Liver (tissue), 3 donors: ENCODE measurements at regions not wholly inside any gene's neighbourhood (a gene's known extent, or its start where the extent isn't known, plus 50 kb on each side); places are given as distances from the start of the nearest gene placed in this dataset.

Experiments
- EGR1 ChIP-seq, 2 donors: IDR thresholded peaks; 2 replicates each; pipeline ENCODE4 v1.6.1; 2016 to 2018; ENCODE audit warnings: antibody characterized with exemption in 2 of 2, low read depth in 2 of 2
- FOXA1 ChIP-seq: IDR thresholded peaks from 2 replicates; pipeline ENCODE4 v1.6.1; 2016; ENCODE audit warnings: antibody characterized with exemption
- FOXA2 ChIP-seq: IDR thresholded peaks from 2 replicates; pipeline ENCODE4 v1.6.1; 2016; ENCODE audit warnings: antibody characterized with exemption
- GABPA ChIP-seq, 2 donors: IDR thresholded peaks in 1 of 2; conservative IDR thresholded peaks in 1 of 2; 2 replicates each; pipeline ENCODE4 v1.6.1; 2016; ENCODE audit warnings: antibody characterized with exemption in 2 of 2, mild to moderate bottlenecking in 1 of 2, moderate library complexity in 1 of 2
- JUND ChIP-seq, 2 donors: IDR thresholded peaks; 2 replicates each; pipeline ENCODE4 v1.6.1; 2016; ENCODE audit warnings: antibody characterized with exemption in 2 of 2
- MAX ChIP-seq: IDR thresholded peaks from 2 replicates; pipeline ENCODE4 v1.6.1; 2016; ENCODE audit warnings: antibody characterized with exemption
- RAD21 ChIP-seq, 2 donors: IDR thresholded peaks; 2 replicates each; pipeline ENCODE4 v1.6.1; 2016; ENCODE audit warnings: antibody characterized with exemption in 2 of 2, mild to moderate bottlenecking in 2 of 2
- REST ChIP-seq: IDR thresholded peaks from 2 replicates; pipeline ENCODE4 v1.6.1; 2016; ENCODE audit warnings: antibody characterized with exemption, mild to moderate bottlenecking
- TAF1 ChIP-seq: conservative IDR thresholded peaks from 2 replicates; pipeline ENCODE4 v1.6.1; 2016; ENCODE audit warnings: antibody characterized with exemption, mild to moderate bottlenecking
- YY1 ChIP-seq: IDR thresholded peaks from 2 replicates; pipeline ENCODE4 v1.6.1; 2016; ENCODE audit warnings: antibody characterized with exemption, mild to moderate bottlenecking
- TF ChIP-seq, protein P1 (sequence below): fragments of 150-350 bp; IDR thresholded peaks from 2 replicates; pipeline ENCODE4 v1.5.1; 2017; ENCODE audit warnings: improper control_type of control experiment, low read depth, low read length; ENCODE audit not compliant: missing input control
- TF ChIP-seq, protein P2 (sequence below): IDR thresholded peaks from 2 replicates; pipeline ENCODE4 v1.6.1; 2016; ENCODE audit warnings: antibody characterized with exemption
- TF ChIP-seq, protein P3 (sequence below): IDR thresholded peaks from 2 replicates; pipeline ENCODE4 v1.6.1; 2016; ENCODE audit warnings: antibody characterized with exemption
- donor health status: healthy.
- donor health status: healthy.

GRCh38 chr17:27370776-27371175 lies 76.9 kb downstream of the WSB1 start:
- TF ChIP-seq EGR1 (IDR thresholded peaks at IDR 0.05; ENCODE audit: low read depth in 2 of 2), result no peak
- TF ChIP-seq, protein P1, sequence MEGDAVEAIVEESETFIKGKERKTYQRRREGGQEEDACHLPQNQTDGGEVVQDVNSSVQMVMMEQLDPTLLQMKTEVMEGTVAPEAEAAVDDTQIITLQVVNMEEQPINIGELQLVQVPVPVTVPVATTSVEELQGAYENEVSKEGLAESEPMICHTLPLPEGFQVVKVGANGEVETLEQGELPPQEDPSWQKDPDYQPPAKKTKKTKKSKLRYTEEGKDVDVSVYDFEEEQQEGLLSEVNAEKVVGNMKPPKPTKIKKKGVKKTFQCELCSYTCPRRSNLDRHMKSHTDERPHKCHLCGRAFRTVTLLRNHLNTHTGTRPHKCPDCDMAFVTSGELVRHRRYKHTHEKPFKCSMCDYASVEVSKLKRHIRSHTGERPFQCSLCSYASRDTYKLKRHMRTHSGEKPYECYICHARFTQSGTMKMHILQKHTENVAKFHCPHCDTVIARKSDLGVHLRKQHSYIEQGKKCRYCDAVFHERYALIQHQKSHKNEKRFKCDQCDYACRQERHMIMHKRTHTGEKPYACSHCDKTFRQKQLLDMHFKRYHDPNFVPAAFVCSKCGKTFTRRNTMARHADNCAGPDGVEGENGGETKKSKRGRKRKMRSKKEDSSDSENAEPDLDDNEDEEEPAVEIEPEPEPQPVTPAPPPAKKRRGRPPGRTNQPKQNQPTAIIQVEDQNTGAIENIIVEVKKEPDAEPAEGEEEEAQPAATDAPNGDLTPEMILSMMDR, result no peak
- no peak for TF ChIP-seq FOXA2
- no peak for TF ChIP-seq GABPA (IDR thresholded peaks at IDR 0.05 in 1 of 2, conservative IDR thresholded peaks at IDR 0.05 in 1 of 2)
- TF ChIP-seq, protein P2, sequence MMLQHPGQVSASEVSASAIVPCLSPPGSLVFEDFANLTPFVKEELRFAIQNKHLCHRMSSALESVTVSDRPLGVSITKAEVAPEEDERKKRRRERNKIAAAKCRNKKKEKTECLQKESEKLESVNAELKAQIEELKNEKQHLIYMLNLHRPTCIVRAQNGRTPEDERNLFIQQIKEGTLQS, result no peak
- TF ChIP-seq YY1, result no peak
- no peak for TF ChIP-seq FOXA1
- no peak for TF ChIP-seq JUND (IDR thresholded peaks at IDR 0.05)
- TF ChIP-seq, protein P3, sequence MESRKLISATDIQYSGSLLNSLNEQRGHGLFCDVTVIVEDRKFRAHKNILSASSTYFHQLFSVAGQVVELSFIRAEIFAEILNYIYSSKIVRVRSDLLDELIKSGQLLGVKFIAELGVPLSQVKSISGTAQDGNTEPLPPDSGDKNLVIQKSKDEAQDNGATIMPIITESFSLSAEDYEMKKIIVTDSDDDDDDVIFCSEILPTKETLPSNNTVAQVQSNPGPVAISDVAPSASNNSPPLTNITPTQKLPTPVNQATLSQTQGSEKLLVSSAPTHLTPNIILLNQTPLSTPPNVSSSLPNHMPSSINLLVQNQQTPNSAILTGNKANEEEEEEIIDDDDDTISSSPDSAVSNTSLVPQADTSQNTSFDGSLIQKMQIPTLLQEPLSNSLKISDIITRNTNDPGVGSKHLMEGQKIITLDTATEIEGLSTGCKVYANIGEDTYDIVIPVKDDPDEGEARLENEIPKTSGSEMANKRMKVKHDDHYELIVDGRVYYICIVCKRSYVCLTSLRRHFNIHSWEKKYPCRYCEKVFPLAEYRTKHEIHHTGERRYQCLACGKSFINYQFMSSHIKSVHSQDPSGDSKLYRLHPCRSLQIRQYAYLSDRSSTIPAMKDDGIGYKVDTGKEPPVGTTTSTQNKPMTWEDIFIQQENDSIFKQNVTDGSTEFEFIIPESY, result no peak
- TF ChIP-seq TAF1, result no peak
- no peak for TF ChIP-seq RAD21 (IDR thresholded peaks at IDR 0.05)
- TF ChIP-seq REST, result no peak
- no peak for TF ChIP-seq MAX
